ENCODE measurements at regions not wholly inside any gene's neighbourhood (a gene's known extent, or its start where the extent isn't known, plus 50 kb on each side); places are given as distances from the start of the nearest gene placed in this dataset.

DNA sequence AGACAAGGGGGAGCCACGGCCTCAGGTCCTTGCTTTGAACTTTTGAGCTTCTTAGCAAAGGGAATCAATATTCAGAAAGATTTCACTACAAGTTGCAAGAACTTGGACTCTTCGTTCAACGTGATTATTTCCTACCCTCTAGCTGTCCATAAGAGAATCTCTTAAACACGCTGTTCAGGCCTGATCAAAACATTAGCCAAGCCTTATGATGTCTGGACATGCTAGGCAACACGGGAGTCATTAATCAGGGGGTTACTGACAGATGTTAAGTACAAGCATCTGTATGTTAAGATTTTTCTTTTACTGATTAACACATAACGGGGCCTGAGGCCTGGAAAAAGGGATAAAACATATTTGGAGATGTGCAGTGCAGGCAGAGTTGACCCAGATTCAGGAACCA lies 138.9 kb upstream of the IL1RAPL2 start:
- Mint-ChIP-seq H3K4me1 (no peaks in the 10 kb centered on the region), H3K27ac (no peak overlapping the region), H3K9me3 (no peaks in the 10 kb centered on the region), H3K36me3 (no peaks in the 10 kb centered on the region), H3K27me3 (ENCODE audit: low read depth in 2 of 2) (peaks cover 0 to 11% of the 10 kb centered on the region in 2 donors), H3K4me3 (no peak overlapping the region)
- WGBS (ENCODE audit: insufficient coverage) = 90% methylated on average over 4 of the region's 6 CpGs
- H3K27ac ChIP-seq (ENCODE audit: low read length) = no peak overlapping the region
- H3K4me1 ChIP-seq (ENCODE audit: control insufficient read depth, insufficient read depth, low read length) = no peaks in the 10 kb centered on the region
- ATAC-seq (no peak), DNase-seq (no peak)
- no peaks in the 10 kb centered on the region for H3K9me3 ChIP-seq (ENCODE audit: control insufficient read depth, insufficient read depth, low read length)
- H3K4me3 ChIP-seq (ENCODE audit: low read length) = no peak overlapping the region
- no peaks in the 10 kb centered on the region for H3K36me3 ChIP-seq (ENCODE audit: control insufficient read depth, insufficient read depth, low read length)
- no peaks in the 10 kb centered on the region for H3K27me3 ChIP-seq (ENCODE audit: control insufficient read depth, insufficient read depth, low read length)
- TF ChIP-seq, protein P1, sequence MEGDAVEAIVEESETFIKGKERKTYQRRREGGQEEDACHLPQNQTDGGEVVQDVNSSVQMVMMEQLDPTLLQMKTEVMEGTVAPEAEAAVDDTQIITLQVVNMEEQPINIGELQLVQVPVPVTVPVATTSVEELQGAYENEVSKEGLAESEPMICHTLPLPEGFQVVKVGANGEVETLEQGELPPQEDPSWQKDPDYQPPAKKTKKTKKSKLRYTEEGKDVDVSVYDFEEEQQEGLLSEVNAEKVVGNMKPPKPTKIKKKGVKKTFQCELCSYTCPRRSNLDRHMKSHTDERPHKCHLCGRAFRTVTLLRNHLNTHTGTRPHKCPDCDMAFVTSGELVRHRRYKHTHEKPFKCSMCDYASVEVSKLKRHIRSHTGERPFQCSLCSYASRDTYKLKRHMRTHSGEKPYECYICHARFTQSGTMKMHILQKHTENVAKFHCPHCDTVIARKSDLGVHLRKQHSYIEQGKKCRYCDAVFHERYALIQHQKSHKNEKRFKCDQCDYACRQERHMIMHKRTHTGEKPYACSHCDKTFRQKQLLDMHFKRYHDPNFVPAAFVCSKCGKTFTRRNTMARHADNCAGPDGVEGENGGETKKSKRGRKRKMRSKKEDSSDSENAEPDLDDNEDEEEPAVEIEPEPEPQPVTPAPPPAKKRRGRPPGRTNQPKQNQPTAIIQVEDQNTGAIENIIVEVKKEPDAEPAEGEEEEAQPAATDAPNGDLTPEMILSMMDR (IDR thresholded peaks at IDR 0.05) = no peak
- intact Hi-C loops (cut with micrococcal nuclease) = no loop called here

DNA sequence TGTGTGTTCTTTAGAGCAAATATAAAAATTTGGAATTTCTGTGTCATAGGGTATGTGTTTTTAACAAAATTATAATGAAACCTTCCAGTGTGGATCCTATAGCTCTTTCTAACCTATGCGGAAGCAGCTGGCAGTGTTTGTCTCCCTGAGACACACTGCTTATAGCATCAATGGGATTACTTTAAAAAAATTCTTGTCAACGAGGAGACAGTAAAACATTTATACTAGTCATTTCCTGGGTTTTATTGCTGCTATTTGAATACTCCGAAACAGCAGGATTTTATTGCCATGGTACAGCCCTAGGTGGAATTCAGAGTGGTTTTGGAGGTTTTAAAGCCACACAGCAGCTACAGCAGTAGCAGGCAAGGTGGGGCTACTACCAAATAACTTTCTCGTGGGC lies 145.1 kb upstream of the IL1RAPL2 start:
- Mint-ChIP-seq H3K27ac (no peak overlapping the region), H3K27me3 (ENCODE audit: low read depth in 2 of 2) (peaks cover 0 to 9% of the 10 kb centered on the region in 2 donors), H3K4me3 (no peak overlapping the region), H3K9me3 (no peaks in the 10 kb centered on the region), H3K36me3 (no peaks in the 10 kb centered on the region), H3K4me1 (no peaks in the 10 kb centered on the region)
- 86% methylated on average over 2 of the region's 4 CpGs for WGBS (ENCODE audit: insufficient coverage)
- Histone ChIP-seq H3K27me3 (ENCODE audit: control insufficient read depth, insufficient read depth, low read length) (no peaks in the 10 kb centered on the region), H3K9me3 (ENCODE audit: control insufficient read depth, insufficient read depth, low read length) (no peaks in the 10 kb centered on the region), H3K4me3 (ENCODE audit: low read length) (no peak overlapping the region), H3K27ac (ENCODE audit: low read length) (no peak overlapping the region), H3K4me1 (ENCODE audit: control insufficient read depth, insufficient read depth, low read length) (no peaks in the 10 kb centered on the region), H3K36me3 (ENCODE audit: control insufficient read depth, insufficient read depth, low read length) (no peaks in the 10 kb centered on the region)
- DNase-seq (no peak), ATAC-seq (no peak)
- TF ChIP-seq, protein P1 (IDR thresholded peaks at IDR 0.05) = no peak
- intact Hi-C loops (cut with micrococcal nuclease) = no loop called here

DNA sequence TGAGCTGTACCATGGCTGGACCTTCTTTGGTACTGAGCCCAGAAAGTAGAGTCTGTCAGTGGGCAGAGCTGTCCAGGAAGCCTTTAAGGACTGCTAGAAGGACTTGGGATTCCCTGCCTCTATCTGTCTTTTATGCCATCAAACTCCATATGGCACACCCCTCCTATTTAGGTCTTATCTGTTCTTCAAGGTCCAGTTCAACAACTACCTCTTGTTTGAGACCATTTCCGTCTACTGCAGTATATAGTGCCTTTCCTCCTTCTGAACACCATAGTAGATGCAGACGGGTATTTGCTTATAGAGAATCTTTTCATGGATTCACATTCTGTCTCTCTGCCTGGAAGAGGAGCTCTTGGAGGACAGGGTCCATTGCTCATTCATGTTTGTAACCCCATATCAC lies 146.1 kb upstream of the IL1RAPL2 start:
- TF ChIP-seq, protein P1 (IDR thresholded peaks at IDR 0.05) = no peak
- H3K27me3 Mint-ChIP-seq (ENCODE audit: low read depth in 2 of 2) = peaks cover 0 to 4% of the 10 kb centered on the region in 2 donors
- H3K9me3 Mint-ChIP-seq = no peaks in the 10 kb centered on the region
- Histone ChIP-seq H3K27me3 (ENCODE audit: control insufficient read depth, insufficient read depth, low read length) (no peaks in the 10 kb centered on the region), H3K4me3 (ENCODE audit: low read length) (no peak overlapping the region), H3K9me3 (ENCODE audit: control insufficient read depth, insufficient read depth, low read length) (no peaks in the 10 kb centered on the region), H3K4me1 (ENCODE audit: control insufficient read depth, insufficient read depth, low read length) (no peaks in the 10 kb centered on the region), H3K36me3 (ENCODE audit: control insufficient read depth, insufficient read depth, low read length) (no peaks in the 10 kb centered on the region), H3K27ac (ENCODE audit: low read length) (no peak overlapping the region)
- no peak overlapping the region for H3K27ac Mint-ChIP-seq
- ATAC-seq (no peak), DNase-seq (no peak)
- WGBS (ENCODE audit: insufficient coverage) = 94% methylated on average over 2 of the region's 2 CpGs
- no peaks in the 10 kb centered on the region for H3K4me1 Mint-ChIP-seq
- H3K4me3 Mint-ChIP-seq = no peak overlapping the region
- intact Hi-C loops (cut with micrococcal nuclease) = no loop called here
- H3K36me3 Mint-ChIP-seq = no peaks in the 10 kb centered on the region

DNA sequence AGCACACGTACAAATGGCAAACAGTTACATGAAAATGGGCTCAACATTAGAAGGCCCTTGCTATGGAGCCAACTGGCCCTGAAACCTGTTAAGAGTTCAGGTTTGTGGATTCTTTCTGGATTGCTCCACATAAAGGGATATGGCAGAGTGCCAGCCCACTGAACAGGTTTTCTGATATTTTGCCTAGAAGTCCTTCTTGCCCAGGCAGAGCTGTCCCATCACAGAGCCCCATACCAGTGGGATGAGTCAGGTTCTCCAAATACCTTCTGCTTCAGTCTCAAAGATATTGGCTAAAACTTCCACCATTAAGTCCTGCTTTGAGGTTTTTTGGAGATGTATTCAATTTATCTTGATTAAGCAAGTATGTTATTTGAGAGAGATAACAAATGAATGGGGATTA lies 146.8 kb upstream of the IL1RAPL2 start:
- Histone ChIP-seq H3K4me3 (ENCODE audit: low read length) (no peak overlapping the region), H3K4me1 (ENCODE audit: control insufficient read depth, insufficient read depth, low read length) (no peaks in the 10 kb centered on the region), H3K36me3 (ENCODE audit: control insufficient read depth, insufficient read depth, low read length) (no peaks in the 10 kb centered on the region), H3K27me3 (ENCODE audit: control insufficient read depth, insufficient read depth, low read length) (no peaks in the 10 kb centered on the region), H3K27ac (ENCODE audit: low read length) (no peak overlapping the region), H3K9me3 (ENCODE audit: control insufficient read depth, insufficient read depth, low read length) (no peaks in the 10 kb centered on the region)
- no peak for DNase-seq
- TF ChIP-seq, protein P1 (IDR thresholded peaks at IDR 0.05) = no peak
- no peak overlapping the region for H3K27ac Mint-ChIP-seq
- H3K27me3 Mint-ChIP-seq (ENCODE audit: low read depth in 2 of 2) = no peaks in the 10 kb centered on the region
- H3K9me3 Mint-ChIP-seq = peaks cover 0 to 6% of the 10 kb centered on the region in 2 donors
- WGBS (ENCODE audit: insufficient coverage) = no CpG with 5 or more reads among the region's 1 CpG
- no peak for ATAC-seq
- H3K4me1 Mint-ChIP-seq = no peaks in the 10 kb centered on the region
- intact Hi-C loops (cut with micrococcal nuclease) = no loop called here
- H3K4me3 Mint-ChIP-seq = no peak overlapping the region
- H3K36me3 Mint-ChIP-seq = no peaks in the 10 kb centered on the region

Measured in natural killer cell (primary cell).